NT2/D1 (cell line): ENCODE measurements at regions not wholly inside any gene's neighbourhood (a gene's known extent, or its start where the extent isn't known, plus 50 kb on each side); places are given as distances from the start of the nearest gene placed in this dataset.

Experiments used
- DNase-seq: peaks from one replicate; pipeline ENCODE4 v3.0.0-alpha.2; 2011; ENCODE audit warnings: low read depth, low spot score
- H3K27me3 ChIP-seq: 2 replicates; pipeline ENCODE4 v1.6.0; 2011; ENCODE audit warnings: mild to moderate bottlenecking; ENCODE audit not compliant: insufficient read length, insufficient read depth
- H3K36me3 ChIP-seq: 2 replicates; pipeline ENCODE4 v1.6.1; 2011; ENCODE audit warnings: mild to moderate bottlenecking, low read length, mixed read lengths; ENCODE audit not compliant: insufficient read depth, insufficient read length
- H3K4me1 ChIP-seq: 2 replicates; pipeline ENCODE4 v1.5.1; 2011; ENCODE audit not compliant: insufficient read depth, insufficient read length
- H3K4me3 ChIP-seq: 2 replicates; pipeline ENCODE4 v1.5.1; 2011; ENCODE audit warnings: low read depth; ENCODE audit not compliant: insufficient read length
- H3K9ac ChIP-seq: 2 replicates; pipeline ENCODE4 v1.6.0; 2011; ENCODE audit warnings: low read depth; ENCODE audit not compliant: insufficient read length
- H3K9me3 ChIP-seq: 2 replicates; pipeline ENCODE4 v1.5.1; 2011; ENCODE audit warnings: mild to moderate bottlenecking, low read length; ENCODE audit not compliant: insufficient read depth
- SUZ12 ChIP-seq: IDR thresholded peaks from 2 replicates; pipeline ENCODE4 v1.6.1; 2011; ENCODE audit not compliant: insufficient read length, insufficient read depth; ENCODE audit errors: extremely low read depth
- YY1 ChIP-seq: IDR thresholded peaks from 2 replicates; pipeline ENCODE4 v1.6.1; 2011; ENCODE audit not compliant: insufficient read length, insufficient read depth
- ZNF274 ChIP-seq: IDR thresholded peaks from 2 replicates; pipeline ENCODE4 v1.6.1; 2011; ENCODE audit warnings: mild to moderate bottlenecking, low read depth, low read length

GRCh38 chr15:79373113-79373512 is 59.0 kb upstream of the MINAR1 start:
- no peaks in the 10 kb centered on the region for H3K36me3 ChIP-seq
- no peaks in the 10 kb centered on the region for H3K27me3 ChIP-seq
- no peak overlapping the region for H3K4me3 ChIP-seq
- no peak for DNase-seq
- H3K4me1 ChIP-seq = peaks cover 7% of the 10 kb centered on the region
- TF ChIP-seq YY1 = no peak
- TF ChIP-seq ZNF274 = no peak
- no peak for TF ChIP-seq SUZ12
- H3K9me3 ChIP-seq = peaks cover 16% of the 10 kb centered on the region; the same call in 1 of the 2 replicates
- H3K9ac ChIP-seq = no peak overlapping the region

GRCh38 chr15:79373728-79374127 is 58.4 kb upstream of the MINAR1 start:
- Histone ChIP-seq H3K4me1 (peaks cover 7% of the 10 kb centered on the region), H3K27me3 (no peaks in the 10 kb centered on the region), H3K9me3 (peaks cover 16% of the 10 kb centered on the region; the same call in 1 of the 2 replicates), H3K36me3 (no peaks in the 10 kb centered on the region), H3K4me3 (no peak overlapping the region), H3K9ac (no peak overlapping the region)
- TF ChIP-seq ZNF274 = no peak
- peak; percentile 80 for DNase-seq

DNA sequence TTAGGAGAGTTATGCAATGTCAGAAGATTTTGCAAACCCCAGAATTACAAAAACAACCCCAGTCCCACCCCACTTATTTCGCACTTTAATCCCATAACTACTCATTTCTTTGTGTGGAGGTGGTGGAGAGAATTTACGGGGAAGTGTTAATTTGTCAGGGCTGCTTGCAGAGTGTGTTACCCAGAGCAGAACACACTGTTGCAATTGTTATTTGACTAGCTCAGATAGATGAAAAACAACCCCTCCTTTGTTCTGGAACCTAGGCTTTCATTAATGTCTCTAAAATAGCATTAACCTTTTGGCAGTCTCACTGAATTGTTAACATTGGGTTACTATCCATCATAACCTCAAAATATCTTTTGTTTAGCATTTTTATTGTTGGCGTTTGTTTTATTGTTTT is 55.8 kb upstream of the MINAR1 start:
- no peak overlapping the region for H3K4me3 ChIP-seq
- H3K27me3 ChIP-seq = no peaks in the 10 kb centered on the region
- no peak overlapping the region for H3K9ac ChIP-seq
- no peak for TF ChIP-seq ZNF274
- TF ChIP-seq SUZ12 = no peak
- no peak for TF ChIP-seq YY1
- peaks cover 16% of the 10 kb centered on the region; the same call in 1 of the 2 replicates for H3K9me3 ChIP-seq
- no peak for DNase-seq
- peaks cover 7% of the 10 kb centered on the region for H3K4me1 ChIP-seq
- no peaks in the 10 kb centered on the region for H3K36me3 ChIP-seq

DNA sequence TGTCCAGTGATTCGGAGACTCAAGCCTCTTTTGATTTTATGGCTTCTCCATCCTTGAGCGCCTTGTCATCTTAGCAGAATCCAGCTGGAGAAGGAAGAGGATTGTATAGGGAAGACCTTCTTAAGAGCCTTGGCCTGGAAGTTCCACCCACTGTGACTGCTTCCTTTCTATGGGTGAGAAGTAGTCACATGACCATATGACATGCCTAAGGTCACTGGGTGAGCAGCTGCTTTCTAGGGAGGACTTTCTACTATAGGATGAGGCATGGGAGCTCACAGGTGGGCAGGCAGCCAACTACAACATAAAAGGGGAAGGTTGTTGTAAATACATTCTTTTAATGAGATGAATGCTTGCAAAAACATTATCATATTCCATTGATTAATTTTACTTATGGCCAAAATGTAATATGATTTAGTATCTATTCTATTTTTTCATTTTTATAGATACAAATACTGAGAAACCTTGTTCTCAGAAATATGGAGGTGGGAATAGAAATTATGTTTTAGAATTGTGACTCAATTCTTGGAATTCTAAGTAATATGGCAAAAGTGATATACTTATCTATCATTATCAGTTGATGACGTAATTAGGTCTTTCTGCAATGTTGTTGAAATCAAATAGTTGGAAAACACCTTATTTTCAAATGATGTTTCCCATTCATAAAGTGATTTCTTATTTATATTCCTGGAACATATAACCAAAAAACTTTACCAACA is 53.6 kb upstream of the MINAR1 start:
- DNase-seq = no peak
- no peak overlapping the region for H3K4me3 ChIP-seq
- no peaks in the 10 kb centered on the region for H3K27me3 ChIP-seq
- H3K36me3 ChIP-seq = peaks cover 4% of the 10 kb centered on the region
- TF ChIP-seq YY1 (no peak), ZNF274 (no peak), SUZ12 (no peak)
- peaks cover 3% of the 10 kb centered on the region for H3K4me1 ChIP-seq
- no peak overlapping the region for H3K9ac ChIP-seq
- H3K9me3 ChIP-seq = peaks cover 16% of the 10 kb centered on the region; the same call in 1 of the 2 replicates

- TF ChIP-seq SUZ12 (no peak), YY1 (no peak), ZNF274 (no peak)
Measured at GRCh38 chr15:79380755-79381497, 51.2 kb upstream of the MINAR1 start.

GRCh38 chr15:79381593-79381992 is 50.5 kb upstream of the MINAR1 start:
- no peak for DNase-seq
- no peaks in the 10 kb centered on the region; the same call in 1 of the 2 replicates for H3K9me3 ChIP-seq

More at GRCh38 chr15:79380755-79381497, 51.2 kb upstream of the MINAR1 start:
- no peak overlapping the region for H3K9ac ChIP-seq
- H3K27me3 ChIP-seq = no peaks in the 10 kb centered on the region
- DNase-seq = peak; percentile 68
- H3K4me3 ChIP-seq = no peak overlapping the region
- peaks cover 2% of the 10 kb centered on the region; the same call in 1 of the 2 replicates for H3K9me3 ChIP-seq
- H3K4me1 ChIP-seq = no peaks in the 10 kb centered on the region
- H3K36me3 ChIP-seq = peaks cover 8% of the 10 kb centered on the region

More at GRCh38 chr15:79381593-79381992, 50.5 kb upstream of the MINAR1 start:
- no peak for TF ChIP-seq ZNF274
- TF ChIP-seq YY1 = no peak
- no peak for TF ChIP-seq SUZ12
- Histone ChIP-seq H3K9ac (no peak overlapping the region), H3K4me3 (no peak overlapping the region), H3K27me3 (no peaks in the 10 kb centered on the region), H3K4me1 (no peaks in the 10 kb centered on the region), H3K36me3 (peaks cover 8% of the 10 kb centered on the region)
